Fibroblast of mammary gland (primary cell): ENCODE measurements at regions not wholly inside any gene's neighbourhood (a gene's known extent, or its start where the extent isn't known, plus 50 kb on each side); places are given as distances from the start of the nearest gene placed in this dataset.

ENCODE experiments used
- DNase-seq: peaks from one replicate; pipeline ENCODE4 v3.0.0-alpha.2; 2010; ENCODE audit warnings: low read depth
- H3K4me3 ChIP-seq: 2 replicates; pipeline ENCODE4 v1.5.1; 2011; ENCODE audit warnings: low read depth, mild to moderate bottlenecking, low read length, moderate library complexity; ENCODE audit not compliant: control insufficient read depth
- CTCF ChIP-seq: conservative IDR thresholded peaks from 2 replicates; pipeline ENCODE4 v1.5.1; 2011; ENCODE audit warnings: low read depth, low read length, inconsistent platforms; ENCODE audit not compliant: control insufficient read depth, insufficient read depth

GRCh38 chr2:156170929-156171328 lies 161.6 kb downstream of the NR4A2 start:
- DNase-seq: no peak
- no peak overlapping the region for H3K4me3 ChIP-seq
- TF ChIP-seq CTCF: no peak

- DNase-seq: no peak
- H3K4me3 ChIP-seq: no peak overlapping the region
- no peak for TF ChIP-seq CTCF
These were observed 166.8 kb downstream of the NR4A2 start for GRCh38 chr2:156165742-156166141.

- no peak overlapping the region for H3K4me3 ChIP-seq
- no peak for TF ChIP-seq CTCF
- DNase-seq: no peak
These were observed 168.3 kb downstream of the NR4A2 start for GRCh38 chr2:156164091-156164720.

- no peak for TF ChIP-seq CTCF
- DNase-seq: no peak
- no peak overlapping the region for H3K4me3 ChIP-seq
These were observed 173.7 kb downstream of the NR4A2 start for GRCh38 chr2:156158808-156159207.

- no peak for DNase-seq
- no peak for TF ChIP-seq CTCF
- H3K4me3 ChIP-seq: no peak overlapping the region
These were observed 174.9 kb downstream of the NR4A2 start for GRCh38 chr2:156157670-156158069.

GRCh38 chr2:156156580-156156979 lies 175.9 kb downstream of the NR4A2 start:
- TF ChIP-seq CTCF: peak; percentile 9
- DNase-seq: no peak
- no peak overlapping the region for H3K4me3 ChIP-seq

- no peak for TF ChIP-seq CTCF
- no peak for DNase-seq
- no peak overlapping the region for H3K4me3 ChIP-seq
These were observed 177.2 kb downstream of the NR4A2 start for GRCh38 chr2:156155319-156155718.
